H9 (cell line): ENCODE measurements at regions not wholly inside any gene's neighbourhood (a gene's known extent, or its start where the extent isn't known, plus 50 kb on each side); places are given as distances from the start of the nearest gene placed in this dataset.

ENCODE experiments used
- DNase-seq: peaks from one replicate; pipeline ENCODE4 v3.0.0-alpha.2; 2017
- H2AFZ ChIP-seq: one replicate; pipeline ENCODE4 v1.6.1; 2013; ENCODE audit warnings: mild to moderate bottlenecking, low read length, control low read depth, moderate library complexity
- H2AK5ac ChIP-seq: 2 replicates; pipeline ENCODE4 v1.6.1; 2013; ENCODE audit warnings: low read length, control low read depth, mixed read lengths; ENCODE audit not compliant: insufficient read length
- H2BK120ac ChIP-seq: one replicate; pipeline ENCODE4 v1.6.1; 2013; ENCODE audit warnings: low read depth, mild to moderate bottlenecking, low read length, control low read depth, inconsistent platforms; ENCODE audit not compliant: poor library complexity, severe bottlenecking
- H2BK12ac ChIP-seq: 2 replicates; pipeline ENCODE4 v1.6.1; 2013; ENCODE audit warnings: low read length, control low read depth, mixed read lengths, low read depth; ENCODE audit not compliant: insufficient read length
- H2BK15ac ChIP-seq: 2 replicates; pipeline ENCODE4 v1.6.1; 2013; ENCODE audit warnings: low read depth, low read length, control low read depth
- H2BK20ac ChIP-seq: one replicate; pipeline ENCODE4 v1.6.1; 2013; ENCODE audit warnings: low read depth, mild to moderate bottlenecking, low read length, control low read depth, inconsistent platforms; ENCODE audit not compliant: poor library complexity, severe bottlenecking
- H2BK5ac ChIP-seq: 2 replicates; pipeline ENCODE4 v1.6.1; 2013; ENCODE audit warnings: low read length, control low read depth, mixed read lengths; ENCODE audit not compliant: insufficient read length
- H3K14ac ChIP-seq: 2 replicates; pipeline ENCODE4 v1.6.1; 2013; ENCODE audit warnings: low read length, control low read depth; ENCODE audit not compliant: insufficient read depth
- H3K18ac ChIP-seq: 2 replicates; pipeline ENCODE4 v1.6.1; 2013; ENCODE audit warnings: low read depth, mild to moderate bottlenecking, mixed read lengths, low read length, control low read depth; ENCODE audit not compliant: insufficient read length
- H3K23ac ChIP-seq: 2 replicates; pipeline ENCODE4 v1.6.1; 2013; ENCODE audit warnings: low read length, control low read depth, mixed read lengths, low read depth; ENCODE audit not compliant: insufficient read length
- H3K23me2 ChIP-seq: 2 replicates; pipeline ENCODE4 v1.6.1; 2013; ENCODE audit warnings: low read depth, mild to moderate bottlenecking, mixed read lengths, low read length, control low read depth; ENCODE audit not compliant: insufficient read length, poor library complexity, severe bottlenecking
- H3K27ac ChIP-seq: 2 replicates; pipeline ENCODE4 v1.5.1; 2013; ENCODE audit warnings: low read length, control low read depth, mixed read lengths, low read depth; ENCODE audit not compliant: insufficient read length
- H3K27me3 ChIP-seq: 2 replicates; pipeline ENCODE4 v1.6.1; 2013; ENCODE audit warnings: low read length, control low read depth, inconsistent platforms; ENCODE audit not compliant: insufficient read depth
- H3K4ac ChIP-seq: 2 replicates; pipeline ENCODE4 v1.6.1; 2013; ENCODE audit warnings: low read depth, mild to moderate bottlenecking, control low read depth, inconsistent platforms, low read length, moderate library complexity
- H3K4me1 ChIP-seq: 2 replicates; pipeline ENCODE4 v1.6.1; 2013; ENCODE audit warnings: low read length, control low read depth, inconsistent platforms; ENCODE audit not compliant: insufficient read depth
- H3K4me2 ChIP-seq: 2 replicates; pipeline ENCODE4 v1.6.1; 2013; ENCODE audit warnings: low read length, control low read depth, mixed read lengths; ENCODE audit not compliant: insufficient read length, insufficient read depth
- H3K56ac ChIP-seq: 2 replicates; pipeline ENCODE4 v1.6.1; 2013; ENCODE audit warnings: low read depth, mild to moderate bottlenecking, mixed read lengths, low read length, control low read depth; ENCODE audit not compliant: insufficient read length
- H3K79me1 ChIP-seq: 2 replicates; pipeline ENCODE4 v1.6.1; 2013; ENCODE audit warnings: low read depth, mild to moderate bottlenecking, moderate library complexity, low read length, control low read depth, inconsistent platforms; ENCODE audit not compliant: insufficient read depth, poor library complexity, severe bottlenecking
- H3K79me2 ChIP-seq: 2 replicates; pipeline ENCODE4 v1.6.1; 2013; ENCODE audit warnings: low read length, control low read depth, inconsistent platforms; ENCODE audit not compliant: insufficient read depth
- H3K9ac ChIP-seq: 2 replicates; pipeline ENCODE4 v1.6.1; 2013; ENCODE audit warnings: low read length, control low read depth, mixed read lengths; ENCODE audit not compliant: insufficient read length; ENCODE audit errors: extremely low read depth
- H3K9me3 ChIP-seq: one replicate; pipeline ENCODE4 v1.6.1; 2013; ENCODE audit warnings: low read depth, low read length, inconsistent platforms; ENCODE audit not compliant: control insufficient read depth
- H3T11ph ChIP-seq: one replicate; pipeline ENCODE4 v1.6.1; 2013; ENCODE audit warnings: mild to moderate bottlenecking, low read length, control low read depth, inconsistent platforms
- H4K20me1 ChIP-seq: one replicate; pipeline ENCODE4 v1.6.1; 2013; ENCODE audit not compliant: control insufficient read depth, insufficient read length, insufficient read depth
- H4K5ac ChIP-seq: 2 replicates; pipeline ENCODE4 v1.6.1; 2013; ENCODE audit warnings: low read depth, mild to moderate bottlenecking, mixed read lengths, low read length, control low read depth; ENCODE audit not compliant: insufficient read length
- H4K8ac ChIP-seq: replicated peaks from 2 replicates; pipeline ENCODE4 v1.6.1; 2013; ENCODE audit warnings: low read length, control low read depth, mixed read lengths, low read depth; ENCODE audit not compliant: insufficient read length
- H4K91ac ChIP-seq: 2 replicates; pipeline ENCODE4 v1.6.1; 2013; ENCODE audit warnings: low read depth, mild to moderate bottlenecking, moderate library complexity, mixed read lengths, low read length, control low read depth; ENCODE audit not compliant: insufficient read length
- H3K27ac Mint-ChIP-seq, 3 experiments: 2 replicates in 2 of 3; 3 replicates in 1 of 3; pipeline ENCODE4 v1.8.0; 2020 to 2021; ENCODE audit warnings: mixed read lengths in 3 of 3, mild to moderate bottlenecking in 1 of 3, moderate library complexity in 1 of 3
- H3K27me3 Mint-ChIP-seq: 2 replicates; pipeline ENCODE4 v1.8.0; 2021; ENCODE audit warnings: low read depth, mild to moderate bottlenecking, moderate library complexity, mixed read lengths
- H3K36me3 Mint-ChIP-seq, 3 experiments: 2 replicates in 2 of 3; 3 replicates in 1 of 3; pipeline ENCODE4 v1.8.0; 2020 to 2021; ENCODE audit warnings: low read depth in 3 of 3, mixed read lengths in 3 of 3; ENCODE audit not compliant: insufficient read depth in 1 of 3
- H3K4me1 Mint-ChIP-seq, 2 experiments: 2 replicates each; pipeline ENCODE4 v1.8.0; 2020; ENCODE audit warnings: mixed read lengths in 2 of 2
- H3K4me3 Mint-ChIP-seq, 2 experiments: 2 replicates in 1 of 2; 3 replicates in 1 of 2; pipeline ENCODE4 v1.8.0; 2020 to 2021; ENCODE audit warnings: mild to moderate bottlenecking in 2 of 2, mixed read lengths in 2 of 2, moderate library complexity in 1 of 2
- H3K9me3 Mint-ChIP-seq, 2 experiments: 2 replicates in 1 of 2; 3 replicates in 1 of 2; pipeline ENCODE4 v1.8.0; 2020; ENCODE audit warnings: mild to moderate bottlenecking in 2 of 2, mixed read lengths in 2 of 2, moderate library complexity in 1 of 2
- CTCF ChIP-seq: fragments of 200-600 bp; sonication (generic); conservative IDR thresholded peaks from 3 replicates; pipeline ENCODE4 v1.8.0; 2021; ENCODE audit warnings: antibody characterized with exemption, mild to moderate bottlenecking
- WGBS: extraction: QIAGEN DNeasy Blood & Tissue Kit; methylation state at CpG from one replicate; pipeline ENCODE4 v1.1.7; 2013; ENCODE audit warnings: missing lambda C conversion rate, low lambda C conversion rate, mixed read lengths; ENCODE audit not compliant: insufficient read length; ENCODE audit errors: extremely low coverage; 5-methylcytosine and 5-hydroxymethylcytosine counted together

GRCh38 chr2:164178835-164179465 is 442.3 kb downstream of the GRB14 start:
- Histone ChIP-seq H3K4me1 (no peaks in the 10 kb centered on the region), H3K4me2 (no peak overlapping the region), H3K79me1 (no peaks in the 10 kb centered on the region), H4K20me1 (no peaks in the 10 kb centered on the region), H3K18ac (no peak overlapping the region), H2BK20ac (no peak overlapping the region), H3K56ac (no peak overlapping the region), H3K4ac (no peak overlapping the region), H2BK120ac (no peak overlapping the region), H4K8ac (no peak overlapping the region), H3K9ac (no peak overlapping the region), H2AFZ (no peak overlapping the region), H3K27me3 (no peaks in the 10 kb centered on the region), H4K5ac (no peak overlapping the region), H3T11ph (no peak overlapping the region), H3K23me2 (no peaks in the 10 kb centered on the region), H3K79me2 (no peaks in the 10 kb centered on the region), H2BK12ac (no peak overlapping the region), H3K23ac (no peak overlapping the region), H2BK15ac (no peak overlapping the region), H3K9me3 (no peaks in the 10 kb centered on the region), H2AK5ac (no peak overlapping the region), H2BK5ac (no peak overlapping the region), H3K27ac (no peak overlapping the region), H3K14ac (no peak overlapping the region), H4K91ac (no peak overlapping the region)
- Mint-ChIP-seq H3K9me3 (peaks cover 12 to 21% of the 10 kb centered on the region in 2 experiments), H3K36me3 (peaks cover 7 to 13% (median 7%) of the 10 kb centered on the region in 3 experiments), H3K27me3 (no peaks in the 10 kb centered on the region; the same call in 1 of the 2 replicates), H3K4me3 (no peak overlapping the region), H3K27ac (no peak overlapping the region), H3K4me1 (peaks cover 6 to 8% of the 10 kb centered on the region in 2 experiments; a peak in 3 of 4 replicates)
- no peak for TF ChIP-seq CTCF
- no peak for DNase-seq
- WGBS = no CpG with 5 or more reads among the region's 3 CpGs
